CD14-positive monocyte (primary cell): ENCODE measurements at regions not wholly inside any gene's neighbourhood (a gene's known extent, or its start where the extent isn't known, plus 50 kb on each side); places are given as distances from the start of the nearest gene placed in this dataset.
"Not testable (repeated sequence)": the region's sequence is repeated elsewhere in the genome, so short reads cannot be mapped to it uniquely, and the experiment has no call there.

Experiments used
- DNase-seq, 3 donors: peaks; one replicate each; pipeline ENCODE4 v3.0.0-alpha.2; 2011 to 2022
- H2AFZ ChIP-seq: 2 replicates; pipeline ENCODE4 v1.6.0; 2012; ENCODE audit warnings: mild to moderate bottlenecking, low read depth, low read length, inconsistent platforms; ENCODE audit not compliant: insufficient read depth, poor library complexity, severe bottlenecking
- H3K27ac ChIP-seq, 2 donors: 1 replicate in 1 of 2; 2 replicates in 1 of 2; pipeline ENCODE4 v1.5.1; 2012 to 2013; ENCODE audit warnings: low read length in 2 of 2, control low read depth in 1 of 2, inconsistent platforms in 1 of 2, low read depth in 1 of 2, mild to moderate bottlenecking in 1 of 2
- H3K27me3 ChIP-seq, 2 donors: one replicate each; pipeline versions ENCODE4 v1.6.0 to v1.6.1; 2011 to 2013; ENCODE audit warnings: low read length in 2 of 2; ENCODE audit not compliant: control insufficient read depth in 2 of 2, insufficient read depth in 2 of 2
- H3K36me3 ChIP-seq, 2 donors: replicated peaks in 1 of 2; 1 replicate in 1 of 2; 2 replicates in 1 of 2; pipeline versions ENCODE4 v1.5.1 to v1.6.1; 2012 to 2013; ENCODE audit warnings: low read length in 2 of 2, control low read depth in 1 of 2, inconsistent platforms in 1 of 2, mild to moderate bottlenecking in 1 of 2; ENCODE audit not compliant: insufficient read depth in 2 of 2, control insufficient read depth in 1 of 2
- H3K4me1 ChIP-seq, 2 donors: 1 replicate in 1 of 2; 2 replicates in 1 of 2; pipeline versions ENCODE4 v1.5.1 to v1.6.1; 2012 to 2013; ENCODE audit warnings: low read length in 2 of 2, control low read depth in 1 of 2, inconsistent platforms in 1 of 2, mild to moderate bottlenecking in 1 of 2, moderate library complexity in 1 of 2; ENCODE audit not compliant: insufficient read depth in 2 of 2, control insufficient read depth in 1 of 2
- H3K4me2 ChIP-seq: replicated peaks from 2 replicates; pipeline ENCODE3; 2012; ENCODE audit warnings: low read length, moderate library complexity, mild to moderate bottlenecking; ENCODE audit not compliant: poor library complexity, severe bottlenecking; ENCODE audit errors: extremely low read depth
- H3K4me3 ChIP-seq, 3 experiments: fragments of 200-600 bp in 1 of 3; sonication (generic) in 1 of 3; replicated peaks in 1 of 3; 1 replicate in 2 of 3; 2 replicates in 1 of 3; pipeline ENCODE4 v1.5.1; 2011 to 2013; ENCODE audit warnings: low read length in 3 of 3, mild to moderate bottlenecking in 3 of 3, control low read depth in 2 of 3, low read depth in 2 of 3, inconsistent platforms in 1 of 3, moderate library complexity in 1 of 3
- H3K79me2 ChIP-seq: 2 replicates; pipeline ENCODE4 v1.6.0; 2012; ENCODE audit warnings: mild to moderate bottlenecking, control low read depth, inconsistent platforms, low read length, moderate library complexity; ENCODE audit not compliant: insufficient read depth
- H3K9ac ChIP-seq: 2 replicates; pipeline ENCODE4 v1.6.0; 2017; ENCODE audit warnings: low read length, mild to moderate bottlenecking; ENCODE audit not compliant: insufficient read depth, poor library complexity, severe bottlenecking
- H3K9me3 ChIP-seq, 2 donors: replicated peaks in 1 of 2; 1 replicate in 1 of 2; 2 replicates in 1 of 2; pipeline versions ENCODE4 v1.5.1 to v1.6.1; 2012 to 2013; ENCODE audit warnings: low read length in 2 of 2, control low read depth in 1 of 2; ENCODE audit not compliant: control insufficient read depth in 1 of 2, insufficient read depth in 1 of 2
- H4K20me1 ChIP-seq: 2 replicates; pipeline ENCODE4 v1.6.0; 2012; ENCODE audit warnings: mild to moderate bottlenecking, low read length, control low read depth, moderate library complexity; ENCODE audit not compliant: insufficient read depth
- H3K27ac Mint-ChIP-seq, 7 donors: one replicate each; pipeline ENCODE4 v1.8.0; 2020; ENCODE audit warnings: mild to moderate bottlenecking in 7 of 7, mixed read lengths in 7 of 7, moderate library complexity in 6 of 7, inconsistent platforms in 2 of 7
- H3K27me3 Mint-ChIP-seq, 3 donors: one replicate each; pipeline ENCODE4 v1.8.0; 2021 to 2022; ENCODE audit warnings: low read depth in 3 of 3, mild to moderate bottlenecking in 3 of 3, mixed read lengths in 3 of 3, moderate library complexity in 3 of 3, inconsistent platforms in 1 of 3
- H3K36me3 Mint-ChIP-seq, 2 donors: one replicate each; pipeline ENCODE4 v1.8.0; 2020; ENCODE audit warnings: mixed read lengths in 2 of 2, inconsistent platforms in 1 of 2, mild to moderate bottlenecking in 1 of 2
- H3K4me1 Mint-ChIP-seq: one replicate; pipeline ENCODE4 v1.8.0; 2020; ENCODE audit warnings: mild to moderate bottlenecking, mixed read lengths
- H3K4me3 Mint-ChIP-seq, 2 donors: one replicate each; pipeline ENCODE4 v1.8.0; 2020; ENCODE audit warnings: mild to moderate bottlenecking in 2 of 2, mixed read lengths in 2 of 2, moderate library complexity in 1 of 2
- H3K9me3 Mint-ChIP-seq, 7 donors: one replicate each; pipeline ENCODE4 v1.8.0; 2020 to 2022; ENCODE audit warnings: mixed read lengths in 7 of 7, mild to moderate bottlenecking in 6 of 7, moderate library complexity in 6 of 7, inconsistent platforms in 2 of 7
- CTCF ChIP-seq: fragments of 200-600 bp; IDR thresholded peaks from one replicate; pipeline ENCODE4 v1.8.0; 2022; ENCODE audit warnings: antibody characterized with exemption, mild to moderate bottlenecking
- WGBS: methylation state at CpG from one replicate; pipeline ENCODE4 v1.1.5; 2013; ENCODE audit warnings: missing lambda C conversion rate; ENCODE audit not compliant: insufficient coverage; 5-methylcytosine and 5-hydroxymethylcytosine counted together
- intact Hi-C, 2 donors: fragments of 100-400 bp; cut with micrococcal nuclease; formaldehyde crosslinking; loops; one replicate each; pipeline versions ENCODE4 v1.15.0 to v1.15.1; 2023

DNA sequence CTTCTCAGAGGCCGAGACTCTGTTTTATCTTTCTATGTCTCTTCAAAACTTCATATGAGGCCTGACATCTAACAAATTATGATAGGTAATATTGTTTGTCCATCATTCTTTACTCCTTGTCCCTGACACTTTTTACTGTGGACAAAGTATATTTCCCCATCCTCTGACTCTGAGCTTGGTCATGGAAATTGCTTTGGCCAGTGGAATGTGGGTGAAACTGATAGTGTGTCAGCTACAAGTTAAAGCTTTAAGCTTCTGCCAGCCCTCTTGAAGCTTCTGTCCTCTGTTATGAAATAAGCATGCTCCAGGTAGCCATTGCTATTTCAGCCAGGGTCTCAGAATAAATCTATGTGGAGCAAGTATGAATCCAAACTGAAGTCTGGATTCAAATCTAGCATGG lies 604.6 kb downstream of the BCOR start:
- H3K9me3 ChIP-seq, result no peaks in the 10 kb centered on the region
- H2AFZ ChIP-seq, result no peak overlapping the region
- no peak overlapping the region for H3K9ac ChIP-seq
- H3K4me1 ChIP-seq, result peaks cover 53 to 60% of the 10 kb centered on the region in 2 donors
- DNase-seq, result no peak
- Mint-ChIP-seq H3K9me3 (peaks cover 0 to 3% (median 1%) of the 10 kb centered on the region in 7 donors), H3K27ac (peak overlapping the region in 6 of 7 donors; percentile 85 to 92 (median 88)), H3K4me1 (peaks cover 50% of the 10 kb centered on the region), H3K4me3 (peak overlapping the region in 1 of 2 donors; percentile 8), H3K36me3 (no peaks in the 10 kb centered on the region), H3K27me3 (peaks cover 0 to 6% (median 0%) of the 10 kb centered on the region in 3 donors)
- no peaks in the 10 kb centered on the region for H3K27me3 ChIP-seq
- TF ChIP-seq CTCF, result no peak
- no CpG with 5 or more reads among the region's 1 CpG for WGBS
- peak overlapping the region; percentile 66 to 72 for H3K27ac ChIP-seq
- H4K20me1 ChIP-seq, result no peaks in the 10 kb centered on the region
- no peak overlapping the region for H3K4me2 ChIP-seq
- H3K79me2 ChIP-seq, result no peaks in the 10 kb centered on the region
- intact Hi-C loops, result no loop called here
- no peak overlapping the region for H3K4me3 ChIP-seq
- no peaks in the 10 kb centered on the region for H3K36me3 ChIP-seq

DNA sequence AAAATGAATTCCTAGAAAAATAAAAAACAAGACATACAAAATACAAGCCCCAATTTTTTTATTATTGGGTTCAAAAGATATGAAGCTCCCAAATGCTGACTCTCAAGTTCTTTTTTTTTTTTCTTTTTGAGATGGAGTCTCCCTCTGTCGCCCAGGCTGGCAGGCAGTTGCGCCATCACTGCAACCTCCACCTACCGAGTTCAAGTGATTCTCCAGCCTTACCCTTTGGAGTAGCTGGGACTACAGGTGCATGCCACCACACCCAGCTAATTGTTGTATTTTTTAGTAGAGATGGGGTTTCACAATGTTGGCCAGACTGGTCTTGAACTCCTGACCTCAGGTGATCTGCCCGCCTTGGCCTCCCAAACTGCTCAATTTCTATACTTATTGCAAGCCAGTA lies 600.6 kb downstream of the BCOR start:
- WGBS, result no CpG with 5 or more reads among the region's 4 CpGs
- H3K36me3 ChIP-seq, H4K20me1 ChIP-seq, H3K27ac ChIP-seq, H3K4me3 ChIP-seq, H3K79me2 ChIP-seq, H2AFZ ChIP-seq, H3K27me3 ChIP-seq, H3K36me3 Mint-ChIP-seq, H3K9me3 ChIP-seq, H3K9ac ChIP-seq, DNase-seq, H3K4me3 Mint-ChIP-seq, H3K27me3 Mint-ChIP-seq, H3K9me3 Mint-ChIP-seq, intact Hi-C loops, H3K4me2 ChIP-seq: not testable (repeated sequence)
- peaks cover 37% of the 10 kb centered on the region for H3K4me1 Mint-ChIP-seq
- H3K27ac Mint-ChIP-seq, result peak overlapping the region in 3 of 7 donors; percentile 20 to 62 (median 60)
- H3K4me1 ChIP-seq, result peaks cover 36 to 46% of the 10 kb centered on the region in 2 donors
